Ectodermal cell (in vitro differentiated cells): ENCODE measurements at regions not wholly inside any gene's neighbourhood (a gene's known extent, or its start where the extent isn't known, plus 50 kb on each side); places are given as distances from the start of the nearest gene placed in this dataset.
"Not testable (repeated sequence)": the region's sequence is repeated elsewhere in the genome, so short reads cannot be mapped to it uniquely, and the experiment has no call there.

Experiments used
- H3K27ac ChIP-seq: 2 replicates; pipeline ENCODE4 v1.7.0; 2013; ENCODE audit warnings: mild to moderate bottlenecking, low read depth, low read length; ENCODE audit not compliant: insufficient read depth, poor library complexity, severe bottlenecking
- H3K27me3 ChIP-seq: 2 replicates; pipeline ENCODE4 v1.7.0; 2013; ENCODE audit warnings: mild to moderate bottlenecking, low read length; ENCODE audit not compliant: insufficient read depth, control insufficient read depth, poor library complexity, severe bottlenecking
- H3K36me3 ChIP-seq: one replicate; pipeline ENCODE4 v1.7.0; 2013; ENCODE audit warnings: low read length; ENCODE audit not compliant: control insufficient read depth, insufficient read depth
- H3K4me1 ChIP-seq: one replicate; pipeline ENCODE4 v1.7.0; 2013; ENCODE audit warnings: low read length; ENCODE audit not compliant: control insufficient read depth, insufficient read depth
- H3K4me3 ChIP-seq: 2 replicates; pipeline ENCODE4 v1.7.0; 2013; ENCODE audit warnings: low read depth, low read length, control low read depth; ENCODE audit not compliant: insufficient read depth
- H3K9me3 ChIP-seq: 2 replicates; pipeline ENCODE4 v1.7.0; 2013; ENCODE audit warnings: mild to moderate bottlenecking, low read length, moderate library complexity; ENCODE audit not compliant: control insufficient read depth
- WGBS, 2 experiments: methylation state at CpG; one replicate each; pipeline ENCODE4 v1.1.7; 2013; ENCODE audit warnings: missing lambda C conversion rate in 2 of 2; 5-methylcytosine and 5-hydroxymethylcytosine counted together

GRCh38 chr9:115411993-115412452 is 294.1 kb upstream of the TNC start:
- Histone ChIP-seq H3K27me3 (no peaks in the 10 kb centered on the region), H3K27ac (no peak overlapping the region), H3K4me3 (no peak overlapping the region), H3K9me3 (no peaks in the 10 kb centered on the region), H3K4me1 (no peaks in the 10 kb centered on the region), H3K36me3 (no peaks in the 10 kb centered on the region)
- 85 to 88% methylated on average over 2 of the region's 2 CpGs for WGBS, 2 experiments

GRCh38 chr9:115412656-115413055 is 294.7 kb upstream of the TNC start:
- Histone ChIP-seq H3K4me1 (no peaks in the 10 kb centered on the region), H3K36me3 (no peaks in the 10 kb centered on the region), H3K27ac (no peak overlapping the region), H3K9me3 (no peaks in the 10 kb centered on the region), H3K4me3 (no peak overlapping the region), H3K27me3 (no peaks in the 10 kb centered on the region)

- Histone ChIP-seq H3K4me1 (no peaks in the 10 kb centered on the region), H3K4me3 (no peak overlapping the region), H3K36me3 (no peaks in the 10 kb centered on the region), H3K27ac (no peak overlapping the region), H3K27me3 (no peaks in the 10 kb centered on the region), H3K9me3 (no peaks in the 10 kb centered on the region)
These were observed 295.3 kb upstream of the TNC start for GRCh38 chr9:115413304-115413703.

GRCh38 chr9:115413766-115414382 is 295.9 kb upstream of the TNC start:
- no peak overlapping the region for H3K27ac ChIP-seq
- H3K27me3 ChIP-seq, result no peaks in the 10 kb centered on the region
- H3K36me3 ChIP-seq, result no peaks in the 10 kb centered on the region
- no peaks in the 10 kb centered on the region for H3K9me3 ChIP-seq
- whole genome bisulfite sequencing, 2 experiments, result 88 to 100% methylated on average over 1 of the region's 1 CpG
- no peaks in the 10 kb centered on the region for H3K4me1 ChIP-seq
- H3K4me3 ChIP-seq, result no peak overlapping the region

GRCh38 chr9:115414561-115414960 is 296.6 kb upstream of the TNC start:
- Histone ChIP-seq H3K27ac (no peak overlapping the region), H3K9me3 (no peaks in the 10 kb centered on the region), H3K27me3 (no peaks in the 10 kb centered on the region), H3K4me3 (no peak overlapping the region), H3K36me3 (no peaks in the 10 kb centered on the region), H3K4me1 (no peaks in the 10 kb centered on the region)
- 90 to 97% methylated on average over 1 of the region's 1 CpG for WGBS, 2 experiments

DNA sequence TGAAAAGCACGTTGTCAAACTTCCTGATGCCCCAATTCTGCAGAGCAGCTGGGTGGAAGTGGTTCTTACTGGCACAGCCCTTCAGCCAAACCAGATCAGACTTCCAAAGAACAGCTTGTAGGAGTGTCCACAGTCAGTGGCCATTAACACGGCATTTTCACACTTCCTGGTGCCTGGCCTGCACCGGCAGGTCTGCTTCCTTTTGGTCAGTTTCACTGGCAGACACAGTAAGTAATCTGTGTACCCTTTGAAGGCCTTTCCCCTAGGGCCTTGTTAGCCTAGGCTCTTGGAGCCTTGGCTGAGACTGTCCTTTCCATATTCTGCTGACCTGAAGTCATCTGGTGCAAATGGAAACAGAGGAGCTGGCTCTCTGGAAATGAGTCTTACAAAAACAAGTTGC is 297.5 kb upstream of the TNC start:
- H3K9me3 ChIP-seq, result no peaks in the 10 kb centered on the region
- 90 to 91% methylated on average over 3 of the region's 3 CpGs for WGBS, 2 experiments

GRCh38 chr9:115416299-115416698 is 298.3 kb upstream of the TNC start:
- Histone ChIP-seq H3K27ac (no peak overlapping the region), H3K4me1 (no peaks in the 10 kb centered on the region), H3K4me3 (no peak overlapping the region), H3K9me3 (no peaks in the 10 kb centered on the region), H3K36me3 (no peaks in the 10 kb centered on the region), H3K27me3 (no peaks in the 10 kb centered on the region)
- WGBS, 2 experiments, result 91 to 95% methylated on average over 2 of the region's 2 CpGs

More for the DNA sequence above, 297.5 kb upstream of the TNC start:
- H3K4me1 ChIP-seq, result no peaks in the 10 kb centered on the region
- H3K27me3 ChIP-seq, result no peaks in the 10 kb centered on the region
- no peak overlapping the region for H3K27ac ChIP-seq
- H3K36me3 ChIP-seq, result no peaks in the 10 kb centered on the region
- no peak overlapping the region for H3K4me3 ChIP-seq

DNA sequence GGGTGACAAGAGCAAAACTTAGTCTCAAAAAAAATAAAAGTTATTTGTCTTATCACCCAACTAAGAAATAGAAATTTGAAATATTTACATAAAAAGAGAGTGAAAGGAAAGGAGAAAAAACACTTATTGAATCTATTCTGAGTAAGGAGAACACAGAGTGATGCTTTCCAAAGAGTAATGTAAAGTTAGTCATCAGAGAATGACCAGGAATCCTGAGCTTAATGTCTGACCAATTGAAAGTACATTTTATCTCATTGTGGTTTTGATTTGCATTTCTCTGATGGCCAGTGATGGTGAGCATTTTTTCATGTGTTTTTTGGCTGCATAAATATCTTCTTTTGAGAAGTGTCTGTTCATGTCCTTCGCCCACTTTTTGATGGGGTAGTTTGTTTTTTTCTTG is 300.2 kb upstream of the TNC start:
- H3K36me3 ChIP-seq, H3K27me3 ChIP-seq, H3K4me1 ChIP-seq, H3K4me3 ChIP-seq, H3K27ac ChIP-seq, H3K9me3 ChIP-seq: not testable (repeated sequence)
- WGBS, 2 experiments, result 100% methylated on average over 1 of the region's 1 CpG

- Histone ChIP-seq H3K27ac (no peak overlapping the region), H3K4me3 (no peak overlapping the region), H3K4me1 (no peaks in the 10 kb centered on the region), H3K36me3 (no peaks in the 10 kb centered on the region), H3K9me3 (no peaks in the 10 kb centered on the region), H3K27me3 (no peaks in the 10 kb centered on the region)
- 88 to 96% methylated on average over 6 of the region's 6 CpGs for WGBS, 2 experiments
These were observed 305.0 kb upstream of the TNC start for GRCh38 chr9:115422932-115423440.

DNA sequence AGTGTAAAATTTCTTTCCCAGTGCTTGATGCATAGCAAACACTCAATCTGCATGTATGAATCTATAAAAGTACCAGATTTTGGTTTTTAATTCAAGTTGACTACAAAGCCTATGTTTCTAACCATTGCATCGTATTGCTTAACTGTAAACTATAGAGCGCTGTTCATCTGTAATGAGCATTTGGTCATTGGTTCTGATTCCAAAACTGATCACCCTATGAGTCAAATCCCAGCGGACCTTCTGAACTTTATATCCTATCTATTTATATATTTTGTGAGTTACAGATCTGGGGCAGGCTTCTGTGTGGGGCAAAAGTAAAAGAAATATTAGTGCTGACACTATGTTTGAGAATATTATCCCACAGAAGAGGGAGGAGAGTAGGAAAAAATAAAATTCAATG is 305.7 kb upstream of the TNC start:
- Histone ChIP-seq H3K36me3 (no peaks in the 10 kb centered on the region), H3K27me3 (no peaks in the 10 kb centered on the region), H3K4me1 (no peaks in the 10 kb centered on the region), H3K9me3 (no peaks in the 10 kb centered on the region), H3K4me3 (no peak overlapping the region), H3K27ac (no peak overlapping the region)
- WGBS, 2 experiments, result 89 to 100% methylated on average over 2 of the region's 3 CpGs

DNA sequence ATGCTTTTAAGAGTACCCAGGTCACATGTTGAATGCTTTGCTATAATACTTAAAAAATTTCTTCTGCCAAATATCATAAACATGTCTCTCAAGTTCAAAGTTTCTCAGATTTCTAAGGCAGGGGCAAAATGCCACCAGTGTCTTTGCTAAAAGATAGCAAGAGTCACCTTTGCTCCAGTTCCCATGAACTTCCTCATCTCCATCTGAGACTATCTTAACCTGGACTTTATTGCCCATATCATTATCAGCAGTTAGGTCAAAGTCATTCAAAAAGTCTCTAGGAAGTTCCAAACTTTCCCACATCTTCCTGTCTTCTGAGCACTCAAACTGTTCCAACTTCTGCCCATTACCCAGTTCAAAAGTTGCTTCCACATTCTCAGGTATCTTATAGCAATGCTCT is 307.6 kb upstream of the TNC start:
- Histone ChIP-seq H3K27me3 (no peaks in the 10 kb centered on the region), H3K36me3 (no peaks in the 10 kb centered on the region), H3K9me3 (no peaks in the 10 kb centered on the region), H3K4me1 (no peaks in the 10 kb centered on the region), H3K27ac (no peak overlapping the region), H3K4me3 (no peak overlapping the region)
